NCI-H524 (cell line): ENCODE measurements at regions not wholly inside any gene's neighbourhood (a gene's known extent, or its start where the extent isn't known, plus 50 kb on each side); places are given as distances from the start of the nearest gene placed in this dataset.

ENCODE experiments used
- DNase-seq, 2 experiments: peaks; one replicate each; lab custom pipeline; 2025; lab: John Stamatoyannopoulos, UW

- no peak for DNase-seq
Observed at GRCh38 chr22:27561286-27561904, 240.2 kb downstream of the MN1 start.

- no peak for DNase-seq
Observed at GRCh38 chr22:27564806-27565205, 236.8 kb downstream of the MN1 start.

- DNase-seq, result no peak
Observed at GRCh38 chr22:27566602-27567001, 235.0 kb downstream of the MN1 start.

- DNase-seq, result no peak
Observed at GRCh38 chr22:27568265-27568664, 233.3 kb downstream of the MN1 start.

- DNase-seq, result no peak
Observed at GRCh38 chr22:27571463-27572277, 229.9 kb downstream of the MN1 start.

GRCh38 chr22:27572278-27572666 lies 229.3 kb downstream of the MN1 start:
- no peak for DNase-seq

GRCh38 chr22:27573280-27574001 lies 228.1 kb downstream of the MN1 start:
- peak in 1 of 2 experiments; percentile 14 for DNase-seq

- no peak for DNase-seq
Observed at GRCh38 chr22:27574002-27574366, 227.6 kb downstream of the MN1 start.

GRCh38 chr22:27574651-27575050 lies 226.9 kb downstream of the MN1 start:
- no peak for DNase-seq

- no peak for DNase-seq
Observed at GRCh38 chr22:27575348-27575747, 226.2 kb downstream of the MN1 start.

GRCh38 chr22:27576413-27576812 lies 225.1 kb downstream of the MN1 start:
- no peak for DNase-seq

- no peak for DNase-seq
Observed at GRCh38 chr22:27576815-27577573, 224.6 kb downstream of the MN1 start.

GRCh38 chr22:27577574-27577969 lies 224.0 kb downstream of the MN1 start:
- DNase-seq, result no peak

- no peak for DNase-seq
Observed at GRCh38 chr22:27578937-27579617, 222.5 kb downstream of the MN1 start.

- no peak for DNase-seq
Observed at GRCh38 chr22:27580311-27580897, 221.2 kb downstream of the MN1 start.

GRCh38 chr22:27581236-27581635 lies 220.3 kb downstream of the MN1 start:
- DNase-seq, result no peak

GRCh38 chr22:27581688-27582087 lies 219.9 kb downstream of the MN1 start:
- no peak for DNase-seq

GRCh38 chr22:27583856-27584255 lies 217.7 kb downstream of the MN1 start:
- no peak for DNase-seq

- DNase-seq, result no peak
Observed at GRCh38 chr22:27585141-27585540, 216.4 kb downstream of the MN1 start.

GRCh38 chr22:27588268-27588667 lies 213.3 kb downstream of the MN1 start:
- DNase-seq, result no peak

- DNase-seq, result no peak
Observed at GRCh38 chr22:27588915-27589314, 212.6 kb downstream of the MN1 start.
